NCI-H1105 treated with DMSO at 0.1 percent for 48 hours (cell line): ENCODE measurements at regions not wholly inside any gene's neighbourhood (a gene's known extent, or its start where the extent isn't known, plus 50 kb on each side); places are given as distances from the start of the nearest gene placed in this dataset.
"Not testable (repeated sequence)": the region's sequence is repeated elsewhere in the genome, so short reads cannot be mapped to it uniquely, and the experiment has no call there.

Source experiments
- DNase-seq: peaks from one replicate; lab custom pipeline; 2025; lab: John Stamatoyannopoulos, UW

DNA sequence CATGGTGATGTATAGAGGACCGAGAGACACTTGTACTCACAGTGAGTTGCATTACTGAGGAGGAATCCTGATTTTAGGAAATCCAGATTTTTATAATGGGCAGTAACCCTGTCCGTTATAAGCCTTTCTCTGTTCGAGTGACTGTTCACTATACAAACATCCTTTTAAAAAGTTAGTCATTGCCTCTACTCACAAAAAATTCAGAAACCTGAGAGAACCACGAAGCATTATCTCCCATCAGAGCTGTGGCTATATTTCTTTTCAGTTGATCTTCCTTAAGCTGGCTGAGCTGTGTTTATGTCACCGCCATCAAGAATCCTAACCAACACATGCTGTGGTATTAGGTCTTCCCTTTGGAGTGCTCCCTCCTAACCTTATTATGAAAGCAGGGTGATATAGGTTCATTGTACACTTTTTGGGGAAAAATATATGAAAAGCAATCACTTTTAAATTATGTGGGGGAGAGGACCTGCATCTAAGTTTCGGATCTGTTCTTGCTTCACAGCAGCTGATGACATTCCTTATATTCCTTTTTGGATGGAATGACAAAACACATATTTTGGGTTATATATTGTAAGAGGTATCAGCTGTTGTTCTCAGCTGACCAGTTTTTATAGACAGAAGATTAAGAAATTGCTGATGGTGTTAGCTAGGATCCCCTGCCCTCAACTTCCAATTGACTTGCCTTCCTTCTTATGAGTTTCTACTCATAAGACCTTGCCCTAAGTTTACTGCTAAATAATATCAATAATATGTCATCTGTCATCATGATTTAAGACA, 465.9 kb upstream of the RASGRP1 start:
- DNase-seq: no peak

GRCh38 chr15:39031596-39031995, 467.0 kb upstream of the RASGRP1 start:
- no peak for DNase-seq

DNA sequence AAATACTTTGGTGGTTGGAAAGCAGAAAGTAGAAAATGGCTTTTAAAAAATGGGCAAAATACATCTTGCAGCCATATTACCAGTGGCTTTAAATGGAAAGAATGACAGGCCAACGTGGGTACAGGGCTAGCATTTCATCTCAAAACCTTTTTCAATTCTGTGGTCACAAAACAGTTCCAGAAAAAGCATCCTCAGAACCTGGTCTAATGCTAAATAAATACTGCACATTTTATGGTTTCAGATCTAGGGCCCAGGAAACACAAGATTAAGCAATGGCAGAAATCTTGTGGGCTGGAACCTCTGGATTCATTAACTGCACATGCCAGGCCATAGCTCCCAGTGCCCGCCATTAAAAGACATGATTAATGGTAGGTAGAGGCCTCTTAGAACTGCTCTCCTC, 470.2 kb upstream of the RASGRP1 start:
- no peak for DNase-seq

GRCh38 chr15:39037611-39038010, 473.0 kb upstream of the RASGRP1 start:
- DNase-seq: not testable (repeated sequence)

DNA sequence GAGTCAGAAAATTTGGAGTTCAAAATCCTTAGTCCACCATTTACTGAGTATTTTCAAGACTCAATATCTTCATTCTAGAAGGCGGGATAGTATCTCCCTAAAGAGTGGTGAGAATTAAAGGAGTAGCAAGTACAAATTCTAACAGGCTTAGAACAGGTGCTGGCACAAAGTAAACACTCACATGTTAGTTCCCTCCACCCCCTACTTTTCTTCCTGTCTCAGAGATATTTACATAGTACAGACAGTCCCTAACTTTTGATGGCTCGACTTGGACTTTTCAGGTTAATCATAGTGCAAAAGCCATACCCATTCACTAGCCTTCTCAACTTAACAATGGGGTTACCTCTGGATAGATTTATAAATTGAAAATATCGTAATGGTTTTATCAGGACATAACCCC, 476.2 kb upstream of the RASGRP1 start:
- no peak for DNase-seq

- no peak for DNase-seq
These were observed 477.4 kb upstream of the RASGRP1 start for GRCh38 chr15:39041979-39042495.

DNA sequence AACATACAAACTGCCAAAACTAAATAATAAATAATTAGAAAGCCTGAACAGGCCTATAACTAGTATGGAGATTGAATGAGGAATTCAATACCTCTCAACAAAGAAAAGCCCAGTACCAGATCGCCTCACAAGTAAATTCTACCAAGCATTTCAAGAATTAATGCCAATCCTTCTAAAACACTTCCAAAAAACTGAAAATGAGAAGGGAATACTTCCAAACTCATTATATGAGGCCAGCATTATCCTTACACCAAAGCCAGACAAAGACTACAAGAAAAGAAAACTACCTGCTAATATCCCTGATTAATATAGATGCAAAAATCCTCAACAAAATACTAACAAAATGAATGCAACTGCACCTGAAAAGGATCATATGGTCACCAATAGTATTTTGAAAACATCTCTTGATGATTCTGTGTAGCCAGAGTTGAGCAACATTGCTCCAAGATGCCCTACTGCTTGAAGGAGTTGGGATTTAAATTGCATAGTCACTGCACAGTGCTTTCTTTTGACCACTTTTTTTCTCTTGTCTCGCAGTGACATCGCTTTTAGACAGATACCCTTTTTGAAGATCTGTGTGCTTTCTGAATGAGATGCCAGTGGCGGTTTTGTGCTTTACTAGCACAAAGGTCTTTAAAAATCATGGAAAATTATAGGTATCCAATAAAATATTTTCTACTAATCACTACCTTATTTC, 487.2 kb upstream of the RASGRP1 start:
- no peak for DNase-seq

DNA sequence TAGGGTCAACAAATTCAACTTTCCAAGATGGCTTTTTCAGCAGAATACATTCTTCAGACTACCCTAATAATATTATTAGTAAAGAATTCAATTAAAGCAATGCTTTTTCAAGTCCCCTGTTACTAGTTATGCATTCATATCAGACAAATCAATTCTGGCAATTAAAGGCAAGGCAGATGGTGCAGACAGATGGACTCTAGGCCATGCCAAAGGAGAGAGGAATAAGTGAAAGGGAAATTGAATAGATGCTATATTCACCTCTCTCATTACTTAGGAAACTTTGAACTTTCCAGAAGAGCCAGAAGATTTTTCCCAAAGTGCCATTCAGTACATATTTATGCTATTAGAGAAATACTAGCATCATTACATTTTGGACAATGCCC, 487.7 kb upstream of the RASGRP1 start:
- no peak for DNase-seq

DNA sequence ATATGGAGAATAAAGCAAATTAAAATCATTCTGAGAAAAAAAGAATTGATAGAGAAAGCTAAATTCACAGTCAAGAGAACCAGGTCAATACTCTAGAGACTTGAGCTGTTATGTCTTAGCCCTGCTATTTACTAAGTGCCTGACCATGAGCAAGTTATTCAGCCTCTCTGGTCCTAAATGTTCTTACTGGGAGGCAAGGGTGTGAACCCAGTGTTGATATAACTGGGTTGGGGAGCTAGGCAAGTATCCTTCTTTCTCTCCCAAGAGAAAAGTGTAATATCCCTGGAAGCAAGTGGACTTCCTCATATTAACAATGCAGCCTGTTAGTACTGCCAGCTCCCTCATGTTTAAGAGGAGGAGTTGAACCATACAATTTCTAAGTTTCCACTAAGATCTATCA, 488.9 kb upstream of the RASGRP1 start:
- DNase-seq: no peak

- peak; percentile 7 for DNase-seq
These were observed 489.6 kb upstream of the RASGRP1 start for GRCh38 chr15:39054128-39054732.

DNA sequence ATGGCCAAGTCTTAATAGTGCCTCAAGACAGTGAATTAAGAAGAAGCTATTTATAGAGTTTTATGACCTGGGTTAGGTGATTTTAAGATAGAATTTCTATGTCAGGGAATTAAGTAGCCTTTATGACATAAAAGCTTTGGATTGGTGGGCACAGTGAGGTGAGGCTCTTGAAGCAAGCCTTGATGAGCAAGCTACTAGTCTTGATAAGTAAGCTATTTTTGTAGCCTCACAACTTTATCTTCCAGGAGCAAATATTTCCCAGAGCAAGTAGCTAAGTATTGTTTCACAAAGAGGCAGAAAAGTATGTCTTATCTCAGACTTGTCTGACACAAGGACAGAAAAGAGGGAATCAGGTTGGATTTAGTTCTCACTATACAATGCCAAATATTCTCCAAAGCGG, 491.7 kb upstream of the RASGRP1 start:
- DNase-seq: no peak

GRCh38 chr15:39058351-39059131, 493.9 kb upstream of the RASGRP1 start:
- DNase-seq: no peak

DNA sequence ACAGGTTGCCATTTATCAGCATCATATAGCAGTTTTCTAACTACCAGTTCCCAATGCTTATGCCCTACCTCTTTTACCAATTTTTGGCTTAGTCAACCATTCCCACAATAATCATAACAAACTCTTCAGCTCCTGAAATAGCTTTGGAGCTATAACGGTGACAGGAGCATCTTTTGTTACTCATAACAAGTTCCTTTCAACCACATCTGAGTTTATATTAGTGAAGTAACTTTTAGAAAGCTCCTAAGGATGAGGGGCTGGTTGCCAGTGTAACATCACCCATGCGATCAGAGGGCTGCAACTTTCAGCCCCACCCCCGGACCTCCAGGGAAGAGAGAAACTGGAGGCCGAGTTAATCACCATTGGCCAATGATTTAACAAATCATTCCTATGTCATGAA, 495.3 kb upstream of the RASGRP1 start:
- no peak for DNase-seq

- no peak for DNase-seq
These were observed 497.4 kb upstream of the RASGRP1 start for GRCh38 chr15:39061952-39062464.

GRCh38 chr15:39066677-39067076, 502.1 kb upstream of the RASGRP1 start:
- DNase-seq: no peak

DNA sequence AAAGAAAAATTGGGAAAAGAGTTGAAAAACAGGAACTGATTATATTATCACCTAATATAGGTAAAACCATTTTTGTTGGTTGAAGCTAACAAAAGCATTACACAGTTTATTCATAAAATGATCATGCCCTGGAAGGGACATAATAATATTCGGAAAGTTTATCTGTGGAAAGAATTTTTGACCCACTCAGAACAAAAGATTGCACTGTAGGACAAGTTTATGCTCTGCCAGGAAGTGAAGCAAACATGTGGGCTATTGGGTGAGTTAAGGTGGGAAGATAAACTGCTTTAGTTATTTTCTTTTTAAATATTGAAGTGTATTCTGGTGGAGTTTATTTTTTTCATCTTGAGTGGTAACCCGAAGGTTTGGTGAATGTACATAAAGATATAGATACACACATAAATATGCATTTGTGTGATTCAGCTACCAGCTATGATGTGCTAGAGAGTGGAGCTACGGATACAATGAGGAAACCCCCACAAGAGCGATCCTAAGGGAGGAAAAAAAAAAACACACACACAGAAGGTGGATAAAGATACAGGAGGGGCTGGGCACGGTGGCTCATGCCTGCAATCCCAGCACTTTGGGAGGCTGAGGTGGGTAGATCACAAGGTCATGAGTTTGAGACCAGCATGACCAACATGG, 506.4 kb upstream of the THBS1 start:
- no peak for DNase-seq

DNA sequence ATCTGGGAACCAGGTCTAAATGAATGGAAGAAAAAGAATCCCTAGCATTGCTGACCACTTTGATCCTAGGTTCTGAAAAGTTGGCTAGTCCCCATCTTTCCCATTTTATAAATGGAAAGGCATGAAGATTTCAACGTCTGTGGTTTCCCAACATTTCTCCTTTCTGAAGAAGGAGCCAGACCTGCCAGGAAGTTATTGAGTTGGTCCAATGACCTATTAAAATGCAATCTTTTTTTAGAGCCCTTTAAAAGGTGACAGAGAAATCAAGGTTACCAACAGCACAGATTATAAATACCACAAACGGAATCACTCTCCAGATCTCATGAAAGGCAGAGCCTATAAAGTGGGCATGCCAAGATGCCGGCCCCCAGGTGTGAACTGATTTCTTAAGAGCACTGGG, 505.6 kb upstream of the THBS1 start:
- DNase-seq: no peak

DNA sequence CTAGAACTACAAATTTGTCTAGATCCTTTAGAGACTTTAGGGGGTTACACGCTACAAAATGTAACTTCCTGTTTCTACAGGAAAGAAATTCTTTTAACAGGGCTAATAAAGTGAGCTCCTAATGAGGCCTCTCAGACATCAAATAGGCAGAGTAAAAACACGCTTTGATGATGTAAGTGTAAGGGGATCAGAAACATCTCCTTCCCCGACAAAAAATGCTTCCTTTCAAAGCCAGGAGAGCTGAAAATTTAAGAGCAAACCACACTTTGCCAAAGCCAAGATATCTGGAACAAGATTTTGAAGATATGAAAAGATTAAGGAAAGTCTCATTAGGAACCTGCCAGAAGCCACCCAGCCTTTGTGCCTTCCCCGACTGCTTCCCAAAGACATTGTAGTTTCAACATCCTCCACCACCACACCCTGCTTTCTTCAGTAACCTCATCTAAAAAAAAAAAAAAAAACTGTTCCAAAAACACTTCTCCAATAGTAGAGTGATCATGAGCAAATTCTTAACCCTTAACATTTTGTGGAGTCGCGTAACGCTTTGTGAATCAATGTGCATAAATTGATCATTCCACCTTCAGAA, 505.0 kb upstream of the THBS1 start:
- DNase-seq: no peak

- DNase-seq: no peak
These were observed 502.9 kb upstream of the THBS1 start for GRCh38 chr15:39078026-39078425.

DNA sequence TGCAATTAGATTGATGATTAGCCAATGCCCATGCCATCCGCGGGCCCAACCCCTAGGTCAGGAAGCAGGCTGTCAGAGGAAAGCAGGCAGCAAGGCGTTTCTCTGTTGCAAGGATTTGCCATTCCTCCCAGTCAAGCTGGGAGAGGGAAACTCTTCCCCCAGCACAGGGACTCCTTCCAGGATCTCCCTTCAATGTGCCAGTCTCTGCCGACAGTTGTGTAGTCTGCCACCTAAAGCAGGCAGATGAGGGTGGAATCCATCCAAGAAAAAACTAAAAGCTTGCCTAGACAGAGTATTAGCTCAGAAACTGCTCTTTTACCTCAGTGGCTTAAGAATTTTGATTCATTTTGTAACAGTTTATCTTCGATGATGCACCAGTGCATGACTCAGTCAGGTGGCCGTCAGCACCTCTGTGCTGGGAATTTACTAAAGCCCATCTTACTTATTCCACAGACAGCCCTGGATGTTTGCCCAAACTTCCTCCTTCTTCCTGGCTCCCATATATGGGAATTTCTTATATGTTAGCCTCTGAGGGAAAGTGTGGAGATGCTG, 501.5 kb upstream of the THBS1 start:
- DNase-seq: no peak

DNA sequence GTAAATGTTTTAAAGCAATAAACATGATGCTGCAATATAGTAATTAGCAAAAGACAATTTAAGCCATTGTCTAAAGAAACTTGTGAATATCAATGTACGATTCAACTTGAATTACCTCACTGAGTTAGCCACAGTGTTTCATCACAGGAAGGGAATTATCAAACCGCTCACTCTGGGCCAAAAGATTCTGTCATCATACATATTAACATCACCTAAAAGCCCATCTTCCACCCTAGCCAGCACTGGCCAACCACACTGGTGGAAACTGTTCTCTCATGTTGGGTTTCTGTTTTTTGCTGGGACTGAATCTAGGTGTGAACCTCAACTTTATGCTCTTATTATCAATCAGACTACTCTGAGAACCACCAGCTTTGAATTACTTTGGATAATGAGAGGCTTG, 497.7 kb upstream of the THBS1 start:
- no peak for DNase-seq
